Astrocyte (in vitro differentiated cells and primary cell): ENCODE measurements at regions not wholly inside any gene's neighbourhood (a gene's known extent, or its start where the extent isn't known, plus 50 kb on each side); places are given as distances from the start of the nearest gene placed in this dataset.

Experiments used
- EZH2 ChIP-seq: IDR thresholded peaks from 2 replicates; pipeline ENCODE4 v1.6.1; 2012; ENCODE audit warnings: mild to moderate bottlenecking, low read length, inconsistent platforms; ENCODE audit not compliant: insufficient read depth
- TF ChIP-seq, protein P1 (sequence below): IDR thresholded peaks from 2 replicates; pipeline ENCODE4 v1.5.1; 2011; ENCODE audit warnings: low read depth, mild to moderate bottlenecking, inconsistent platforms, low read length, moderate library complexity; ENCODE audit not compliant: insufficient read depth

- TF ChIP-seq EZH2 = no peak
- TF ChIP-seq, protein P1, sequence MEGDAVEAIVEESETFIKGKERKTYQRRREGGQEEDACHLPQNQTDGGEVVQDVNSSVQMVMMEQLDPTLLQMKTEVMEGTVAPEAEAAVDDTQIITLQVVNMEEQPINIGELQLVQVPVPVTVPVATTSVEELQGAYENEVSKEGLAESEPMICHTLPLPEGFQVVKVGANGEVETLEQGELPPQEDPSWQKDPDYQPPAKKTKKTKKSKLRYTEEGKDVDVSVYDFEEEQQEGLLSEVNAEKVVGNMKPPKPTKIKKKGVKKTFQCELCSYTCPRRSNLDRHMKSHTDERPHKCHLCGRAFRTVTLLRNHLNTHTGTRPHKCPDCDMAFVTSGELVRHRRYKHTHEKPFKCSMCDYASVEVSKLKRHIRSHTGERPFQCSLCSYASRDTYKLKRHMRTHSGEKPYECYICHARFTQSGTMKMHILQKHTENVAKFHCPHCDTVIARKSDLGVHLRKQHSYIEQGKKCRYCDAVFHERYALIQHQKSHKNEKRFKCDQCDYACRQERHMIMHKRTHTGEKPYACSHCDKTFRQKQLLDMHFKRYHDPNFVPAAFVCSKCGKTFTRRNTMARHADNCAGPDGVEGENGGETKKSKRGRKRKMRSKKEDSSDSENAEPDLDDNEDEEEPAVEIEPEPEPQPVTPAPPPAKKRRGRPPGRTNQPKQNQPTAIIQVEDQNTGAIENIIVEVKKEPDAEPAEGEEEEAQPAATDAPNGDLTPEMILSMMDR = no peak
Observed at GRCh38 chr11:112404112-112404511, 143.5 kb upstream of the PLET1 start.
